ENCODE measurements at regions not wholly inside any gene's neighbourhood (a gene's known extent, or its start where the extent isn't known, plus 50 kb on each side); places are given as distances from the start of the nearest gene placed in this dataset.

- no peak for TF ChIP-seq POLR2AphosphoS5 (IDR thresholded peaks at IDR 0.05; ENCODE audit: low read depth, low read length)
- TF ChIP-seq POLR2A (IDR thresholded peaks at IDR 0.05; ENCODE audit: low read depth, low read length): no peak
- TF ChIP-seq TAF1 (IDR thresholded peaks at IDR 0.05; ENCODE audit: low read depth, low read length): no peak
These were observed 111.9 kb upstream of the PTPRG start for GRCh38 chr3:61449327-61450040.

Data from GM12891 (cell line).